GM19467 (cell line): ENCODE measurements at regions not wholly inside any gene's neighbourhood (a gene's known extent, or its start where the extent isn't known, plus 50 kb on each side); places are given as distances from the start of the nearest gene placed in this dataset.
"Not testable (repeated sequence)": the region's sequence is repeated elsewhere in the genome, so short reads cannot be mapped to it uniquely, and the experiment has no call there.

Source experiments
- ATAC-seq: cut with Tn5 transposase; IDR thresholded peaks from one replicate; pipeline ENCODE4 v1.9.1; 2021; ENCODE audit warnings: mild to moderate bottlenecking, moderate library complexity; ENCODE audit not compliant: unreplicated experiment

DNA sequence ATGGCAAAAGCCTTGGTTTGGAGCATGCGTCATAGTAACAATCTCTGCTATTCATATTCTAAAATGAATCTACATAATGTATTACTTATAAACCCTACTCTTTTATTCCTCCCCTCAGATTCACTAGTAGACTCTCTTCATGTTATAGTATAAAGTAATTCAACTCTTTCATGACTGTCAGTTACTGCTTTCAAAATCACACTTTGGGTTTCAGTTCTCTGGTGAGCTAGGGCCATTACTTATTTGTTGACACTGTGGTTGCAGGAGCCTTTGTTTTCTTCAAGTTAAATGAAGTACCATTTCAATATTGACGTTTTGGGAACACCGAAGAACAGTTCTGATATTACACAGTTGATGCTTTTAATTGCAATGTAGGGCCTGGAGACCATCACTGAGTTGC, 378.4 kb downstream of the DDX10 start:
- no peak for ATAC-seq

DNA sequence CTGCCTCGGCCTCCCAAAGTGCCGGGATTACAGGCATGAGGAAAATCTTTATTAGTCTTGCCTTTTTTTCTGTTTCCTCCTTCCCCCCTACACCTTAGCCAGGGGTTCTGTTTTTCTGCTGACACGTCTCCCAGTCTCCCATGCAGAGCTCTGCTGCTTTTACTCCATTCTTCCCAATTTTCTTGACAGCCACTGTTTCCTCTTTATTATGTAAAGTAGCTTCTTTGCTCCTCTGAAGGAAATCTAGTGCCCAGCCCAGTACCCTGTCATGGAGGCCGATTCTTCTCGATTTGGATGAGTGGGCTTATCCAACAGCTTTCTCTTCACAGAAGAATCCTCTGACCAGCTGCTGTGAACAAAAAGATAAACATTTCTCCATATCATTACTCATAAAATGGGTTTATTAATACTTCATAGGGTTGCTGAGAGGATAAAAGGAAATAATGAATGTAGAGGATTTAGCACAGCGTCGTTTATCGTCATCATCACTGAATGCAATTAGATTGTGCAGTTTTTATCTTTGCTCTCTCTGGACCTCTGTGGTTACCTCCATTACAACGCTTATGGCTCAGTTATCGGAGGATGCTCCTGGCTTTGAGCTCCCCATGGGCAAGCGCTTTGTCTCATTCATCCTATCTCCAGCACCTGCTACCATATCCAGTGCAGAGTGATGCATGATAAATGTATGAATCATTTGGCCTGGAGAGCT, 375.6 kb upstream of the C11orf87 start:
- no peak for ATAC-seq

DNA sequence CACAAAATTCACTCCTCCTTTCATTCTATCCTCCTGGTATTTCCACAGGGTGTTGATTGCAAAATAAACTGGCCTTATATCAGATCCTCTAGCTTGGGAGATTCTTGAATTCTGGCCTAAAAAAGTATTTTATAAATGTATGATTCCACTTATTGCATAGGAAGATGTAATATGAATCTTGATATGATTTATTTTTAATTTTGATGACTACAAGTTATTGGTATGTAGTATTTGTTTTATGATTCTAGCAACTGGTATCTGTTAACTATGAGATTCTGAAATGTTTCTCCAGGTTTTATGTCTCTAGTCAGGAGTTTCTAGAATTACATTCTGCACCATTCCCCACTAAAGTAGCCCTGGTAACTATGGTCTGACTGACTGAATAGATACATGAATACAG, 373.9 kb upstream of the C11orf87 start:
- ATAC-seq: no peak

DNA sequence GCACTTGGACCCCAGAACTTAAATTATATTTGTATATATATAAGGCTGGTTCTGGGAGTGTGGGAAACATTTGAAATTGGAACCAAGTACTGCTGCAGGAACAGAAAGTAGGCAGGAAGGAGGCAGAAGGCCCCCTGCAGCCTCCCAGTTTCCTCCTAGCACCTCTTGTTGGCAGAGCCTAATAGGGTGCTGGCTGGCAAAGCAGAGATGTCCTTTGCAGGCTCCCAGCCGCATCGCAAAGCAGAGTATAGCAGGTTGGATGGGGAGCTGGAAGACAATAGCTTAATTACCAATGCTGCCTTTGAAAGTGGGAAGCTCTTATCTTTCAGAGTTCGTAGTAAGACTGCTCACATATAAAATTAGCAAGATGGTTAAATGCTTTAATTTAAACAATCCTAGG, 370.8 kb upstream of the C11orf87 start:
- ATAC-seq: no peak

DNA sequence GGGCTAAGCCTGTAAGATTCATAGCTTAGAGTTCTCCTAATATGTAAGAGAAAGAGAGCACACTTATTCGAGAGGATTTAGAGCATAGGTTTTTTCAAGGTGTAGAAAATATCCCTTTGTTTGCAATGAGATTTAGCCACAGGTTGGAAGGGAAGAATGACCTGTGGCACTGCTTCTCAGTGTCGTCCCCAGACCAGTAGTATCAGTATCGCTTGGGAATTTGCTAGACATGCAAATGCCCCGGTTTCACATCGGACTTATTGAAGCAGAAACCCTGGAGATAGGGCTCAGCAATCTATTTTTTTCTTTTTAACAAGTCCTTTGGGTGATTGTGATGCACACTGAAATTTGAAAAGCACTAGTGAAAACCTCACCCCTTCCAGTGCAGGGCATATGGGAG, 362.6 kb upstream of the C11orf87 start:
- no peak for ATAC-seq

DNA sequence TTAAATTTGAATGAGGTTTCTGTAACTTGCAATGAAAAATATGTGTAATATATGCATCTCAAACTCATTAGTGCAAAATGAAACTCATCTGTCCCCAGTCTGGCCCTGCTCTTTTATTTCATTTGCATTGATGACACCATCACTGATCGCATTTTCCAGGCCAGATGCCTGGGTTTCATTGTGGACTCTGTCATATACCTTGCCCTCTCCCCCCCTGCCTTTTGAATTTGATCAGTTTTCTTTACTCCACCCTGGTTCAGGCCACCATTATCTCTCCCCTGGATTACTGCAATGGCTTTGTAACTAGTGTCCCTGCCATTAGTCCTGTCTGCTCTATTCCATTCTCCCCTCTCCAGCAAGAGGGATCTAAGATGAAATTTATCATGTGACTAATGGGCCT, 360.6 kb upstream of the C11orf87 start:
- no peak for ATAC-seq

DNA sequence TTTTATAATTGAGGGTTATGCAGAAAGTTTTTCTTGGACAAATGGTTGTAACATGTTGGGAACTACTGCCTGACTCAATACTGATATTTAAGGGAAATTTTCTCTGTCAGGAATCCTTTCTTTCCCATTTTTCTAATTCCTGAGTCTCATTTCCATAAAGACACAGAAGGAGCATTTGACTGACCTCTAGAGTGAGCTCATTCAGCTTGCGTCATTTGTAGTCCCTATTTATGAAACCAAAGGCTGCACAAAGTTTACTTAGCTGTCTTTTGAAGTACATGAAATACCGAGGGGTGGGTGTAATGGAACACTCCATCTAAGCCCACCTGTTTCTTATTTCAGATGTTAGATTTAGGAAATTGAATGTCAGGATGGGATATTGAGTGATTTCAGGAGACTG, 359.5 kb upstream of the C11orf87 start:
- ATAC-seq: no peak

DNA sequence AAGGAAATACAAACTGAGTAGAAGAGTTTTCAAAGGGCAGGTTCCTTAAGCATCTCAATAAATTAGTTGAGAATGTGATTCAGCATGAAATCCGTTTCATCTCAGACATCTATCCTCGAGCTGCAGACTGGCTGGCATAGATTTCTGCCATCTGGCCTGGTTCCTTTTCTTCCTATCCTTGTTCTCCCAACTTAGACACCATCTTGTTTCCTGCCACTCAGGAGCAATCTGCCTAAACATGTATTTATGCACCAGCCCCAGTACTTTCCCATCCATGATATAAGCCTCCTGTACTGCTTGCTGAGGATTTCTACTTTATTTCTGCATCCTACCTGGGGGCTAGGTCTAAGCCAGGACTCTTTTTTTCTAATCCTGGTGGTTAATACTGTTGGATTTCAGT, 359.1 kb upstream of the C11orf87 start:
- ATAC-seq: no peak

DNA sequence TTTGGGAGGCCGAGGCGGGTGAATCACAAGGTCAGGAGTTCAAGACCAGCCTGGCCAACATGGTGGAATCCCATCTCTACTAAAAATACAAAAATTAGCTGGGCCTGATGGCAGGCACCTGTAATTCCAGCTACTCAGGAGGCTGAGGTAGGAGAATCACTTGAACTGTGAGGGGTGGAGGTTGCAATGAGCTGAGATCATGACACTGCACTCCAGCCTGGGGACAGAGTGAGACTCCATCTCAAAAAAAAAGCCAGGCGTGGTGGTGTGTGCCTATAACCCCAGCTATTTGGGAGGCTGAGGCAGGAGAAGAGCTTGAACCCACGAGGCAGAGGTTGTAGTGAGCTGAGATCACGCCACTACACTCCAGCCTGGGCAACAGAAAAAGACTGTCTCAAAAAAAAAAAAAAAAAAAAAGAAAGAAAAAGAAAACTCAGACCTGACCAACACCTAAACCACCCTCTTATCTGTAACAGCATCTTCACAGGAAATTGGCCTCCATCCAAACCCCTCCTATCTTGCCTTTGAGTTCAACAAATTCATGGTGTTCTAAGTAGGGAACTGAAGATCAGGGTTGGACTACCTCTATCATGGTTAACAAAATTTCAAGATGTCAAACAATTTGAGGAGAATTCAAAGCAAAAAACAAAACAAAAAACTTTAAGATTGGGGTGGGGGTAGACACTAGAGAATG, 357.2 kb upstream of the C11orf87 start:
- ATAC-seq: not testable (repeated sequence)

DNA sequence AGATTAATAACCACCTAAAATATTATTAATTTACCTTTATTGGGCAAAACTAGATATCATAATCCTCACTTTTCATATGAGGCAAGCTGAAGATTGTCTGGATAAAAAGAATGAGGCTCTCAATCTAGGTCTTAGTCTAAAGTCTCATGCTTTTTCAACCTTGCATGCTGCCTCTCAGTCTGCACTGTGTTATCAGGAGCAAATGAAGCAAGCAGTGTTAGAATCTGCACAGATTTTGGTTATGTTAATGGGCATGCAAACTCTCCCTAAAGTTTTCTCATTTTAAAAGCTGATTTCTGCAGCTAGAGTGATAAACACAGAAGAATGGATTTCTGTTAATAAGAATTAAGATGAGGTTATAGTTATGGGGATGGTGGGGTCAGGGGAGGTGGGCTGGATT, 350.7 kb upstream of the C11orf87 start:
- ATAC-seq: no peak

DNA sequence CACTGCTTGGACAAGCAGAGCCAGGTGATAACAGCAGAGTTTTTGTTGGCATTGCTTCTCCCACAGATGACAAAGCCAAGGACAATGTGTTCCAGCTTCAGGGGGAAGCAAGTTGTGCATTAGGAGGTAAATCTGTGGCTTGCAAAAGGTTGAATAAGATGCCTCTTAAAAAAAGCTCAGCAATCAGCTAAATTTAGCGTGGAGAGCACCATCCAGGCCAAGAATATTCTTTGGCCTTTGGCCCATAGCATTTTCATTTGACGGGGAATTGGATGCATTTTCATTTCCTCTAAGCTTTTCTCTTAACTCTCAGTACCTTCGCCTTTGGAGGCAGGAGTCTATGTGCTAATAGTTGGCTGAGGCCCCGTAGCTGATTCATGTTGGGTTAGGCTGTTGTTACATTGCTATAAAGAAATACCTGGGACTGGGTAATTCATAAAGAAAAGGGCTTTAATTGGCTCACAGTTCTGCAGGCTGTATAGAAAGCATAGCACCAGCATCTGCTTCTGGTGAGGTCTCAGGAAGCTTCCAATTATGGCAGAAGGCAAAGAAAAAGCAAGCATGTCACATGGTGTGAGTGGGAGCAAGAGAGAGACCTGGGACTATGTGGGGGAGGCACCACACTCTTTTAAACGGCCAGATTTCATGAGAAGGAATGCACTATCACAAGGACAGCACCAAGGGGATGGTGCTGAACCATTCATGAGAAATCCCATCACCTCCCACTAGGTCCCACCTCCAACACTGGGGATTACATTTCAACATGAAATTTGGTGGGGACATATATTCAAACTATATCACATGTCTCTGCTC, 350.1 kb upstream of the C11orf87 start:
- no peak for ATAC-seq

DNA sequence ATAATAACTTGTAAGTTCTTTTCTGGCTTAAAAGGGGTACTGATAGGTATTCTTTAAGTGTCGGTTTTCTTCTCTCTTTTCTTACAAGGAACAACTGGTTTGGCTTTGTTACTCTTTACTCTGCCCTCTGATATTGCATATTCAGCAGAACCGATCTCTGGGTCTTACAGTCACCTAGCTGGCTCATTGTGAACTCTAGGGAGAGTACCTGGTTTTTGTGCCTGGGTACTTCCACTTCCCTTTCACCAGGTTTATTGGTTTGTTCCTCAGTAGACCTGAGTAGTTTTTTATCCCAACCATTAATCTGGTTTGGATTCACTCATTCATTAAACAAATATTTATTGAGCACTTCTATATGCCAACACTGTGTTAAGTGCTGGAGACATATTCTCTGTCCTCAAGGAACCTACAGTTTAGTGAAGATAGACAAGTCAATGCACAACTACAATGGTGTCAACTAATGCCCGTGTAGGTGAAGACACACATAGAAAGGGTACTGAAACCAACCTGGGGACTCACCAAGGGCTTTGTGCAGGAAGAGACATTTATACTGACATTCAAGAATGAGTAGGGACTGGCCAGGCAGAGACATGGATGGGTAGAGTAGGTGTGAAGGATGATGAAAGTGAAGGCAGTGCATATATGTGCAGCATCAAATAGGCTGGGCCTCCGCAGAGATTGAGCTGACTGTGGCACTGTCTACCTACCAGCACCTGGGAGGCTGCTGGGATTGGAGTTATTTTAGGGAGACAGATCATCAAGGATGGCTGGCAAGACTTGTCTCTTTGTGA, 348.8 kb upstream of the C11orf87 start:
- ATAC-seq: no peak

DNA sequence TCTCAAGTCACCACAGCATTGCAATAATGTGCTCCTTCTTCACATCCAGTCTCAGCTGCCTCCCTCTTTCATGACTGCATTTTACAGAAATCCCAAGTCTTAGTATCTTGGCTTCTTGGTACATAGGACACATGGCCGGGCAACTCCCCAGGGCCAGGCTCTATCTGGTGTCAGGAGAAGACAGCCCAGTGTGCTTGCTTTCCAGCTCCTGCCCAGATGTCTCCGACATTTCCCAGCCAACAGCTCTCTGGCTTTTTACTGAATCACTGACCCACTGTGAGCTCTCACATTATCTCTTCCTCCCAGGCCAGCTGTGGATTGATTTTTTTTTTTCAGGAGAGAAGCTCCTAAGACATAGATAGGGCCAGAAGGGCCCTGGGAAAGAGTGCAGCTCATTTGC, 346.0 kb upstream of the C11orf87 start:
- ATAC-seq: no peak

DNA sequence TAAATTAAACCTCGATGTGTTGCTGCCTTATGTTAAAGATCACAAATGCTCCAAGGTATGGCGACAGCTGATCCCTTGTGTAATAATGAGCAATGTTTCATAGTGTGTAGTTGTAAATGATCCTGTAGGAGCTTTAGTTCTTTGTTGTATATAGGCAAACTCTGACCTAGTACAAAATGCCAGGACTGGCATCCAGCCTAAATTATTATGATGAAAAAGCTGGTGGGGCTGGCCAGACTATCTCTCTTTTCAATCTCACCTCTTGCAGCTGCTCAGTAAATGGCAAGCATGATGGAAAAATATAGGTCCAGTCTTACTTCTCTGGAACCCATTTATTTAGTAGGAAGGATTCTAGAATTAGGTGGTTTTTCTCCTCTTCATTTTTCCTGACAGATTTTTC, 345.1 kb upstream of the C11orf87 start:
- ATAC-seq: no peak

DNA sequence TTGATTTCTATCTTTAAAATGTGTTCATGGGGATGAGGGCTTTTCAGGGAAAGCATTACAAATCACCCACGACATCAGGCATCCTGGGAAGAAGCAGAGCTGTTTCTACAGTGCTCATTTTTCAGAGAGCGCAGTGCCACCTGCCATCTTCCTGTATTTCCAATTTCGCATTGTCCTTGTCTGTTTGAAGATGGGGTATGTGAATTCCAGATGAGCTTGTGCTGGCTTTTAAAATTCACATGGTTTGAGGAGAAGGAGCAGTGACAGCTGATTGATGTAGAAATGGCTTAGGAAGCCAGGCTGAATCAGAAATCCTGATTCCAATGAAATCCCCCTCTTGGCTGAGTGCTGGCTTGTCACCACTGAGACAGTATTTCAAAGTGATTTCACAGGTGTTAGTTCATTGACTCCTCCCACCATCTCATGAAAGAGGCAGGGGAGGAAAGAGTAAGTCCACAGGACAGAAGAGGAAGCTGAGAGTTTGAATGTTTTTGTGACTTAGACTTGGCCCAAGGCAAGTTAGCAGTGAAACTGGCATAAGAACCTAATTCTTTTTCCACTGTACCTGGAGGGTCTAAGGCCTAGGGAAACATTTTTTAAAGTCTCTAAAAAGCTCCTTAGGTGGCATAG, 344.6 kb upstream of the C11orf87 start:
- ATAC-seq: no peak

DNA sequence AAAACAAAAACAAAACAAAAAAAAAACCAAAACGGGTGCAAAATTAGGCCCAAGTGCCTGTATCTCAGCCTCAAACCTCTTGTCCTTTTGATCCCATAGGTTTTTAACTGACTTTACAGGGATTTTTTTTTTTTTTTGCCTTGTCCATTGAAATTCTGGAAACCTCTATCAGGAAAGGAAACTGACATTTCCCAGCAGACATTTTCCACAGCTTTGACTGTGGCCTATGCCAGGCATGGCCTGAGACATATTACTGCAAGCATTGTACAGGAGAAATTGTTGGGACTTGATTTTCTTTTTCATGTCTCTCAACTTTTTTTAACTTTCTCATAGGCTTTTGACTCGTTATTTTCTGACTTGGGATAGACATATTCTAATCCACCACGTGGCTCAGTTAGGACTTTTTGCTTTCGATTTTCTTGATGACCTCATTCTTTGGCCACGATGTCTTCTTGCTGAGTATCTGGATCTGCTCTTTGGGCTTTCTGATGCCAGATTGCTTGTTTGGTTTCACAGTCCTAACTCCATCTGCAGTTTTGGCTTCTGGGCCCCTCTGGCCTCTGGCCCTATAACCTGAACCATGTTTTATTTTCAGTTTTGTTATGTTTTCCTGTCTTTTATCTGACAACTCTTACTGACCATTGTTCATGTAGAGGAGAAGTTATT, 336.1 kb upstream of the C11orf87 start:
- no peak for ATAC-seq

DNA sequence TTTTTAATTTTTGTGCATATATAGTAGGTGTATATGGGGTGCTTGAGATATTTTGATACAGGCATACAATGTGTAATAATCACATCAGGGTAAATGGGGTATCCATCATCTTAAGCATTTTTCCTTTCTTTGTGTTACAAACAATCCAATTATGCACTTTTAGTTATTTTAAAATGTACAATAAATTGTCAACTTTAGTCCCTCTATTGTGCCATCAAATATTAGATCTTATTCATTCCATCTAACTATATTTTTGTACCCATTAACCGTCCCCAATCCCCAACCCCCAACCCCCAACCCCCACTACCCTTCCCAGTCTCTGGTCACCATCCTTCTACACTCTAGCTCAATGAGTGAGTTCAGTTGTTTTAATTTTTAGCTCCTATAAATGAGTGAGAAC, 335.1 kb upstream of the C11orf87 start:
- no peak for ATAC-seq

DNA sequence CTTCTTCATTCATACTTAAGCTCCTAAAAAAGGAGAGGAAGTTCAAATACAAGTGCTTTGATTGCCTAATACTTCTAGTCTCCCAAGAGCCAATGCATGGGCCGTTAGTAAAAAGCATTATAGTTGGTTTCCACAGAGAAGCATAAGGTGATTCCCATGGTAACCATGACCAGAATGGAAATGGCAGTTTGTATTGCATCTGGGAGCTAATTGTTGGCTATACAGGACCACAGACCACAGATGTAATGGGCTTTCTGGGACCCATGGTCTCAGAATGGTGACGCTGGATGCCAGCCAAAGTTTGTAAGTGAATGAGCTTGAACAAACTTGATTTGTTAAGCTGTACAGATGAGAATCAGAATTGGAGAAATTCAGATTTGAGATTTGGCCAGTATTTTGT, 333.9 kb upstream of the C11orf87 start:
- no peak for ATAC-seq

DNA sequence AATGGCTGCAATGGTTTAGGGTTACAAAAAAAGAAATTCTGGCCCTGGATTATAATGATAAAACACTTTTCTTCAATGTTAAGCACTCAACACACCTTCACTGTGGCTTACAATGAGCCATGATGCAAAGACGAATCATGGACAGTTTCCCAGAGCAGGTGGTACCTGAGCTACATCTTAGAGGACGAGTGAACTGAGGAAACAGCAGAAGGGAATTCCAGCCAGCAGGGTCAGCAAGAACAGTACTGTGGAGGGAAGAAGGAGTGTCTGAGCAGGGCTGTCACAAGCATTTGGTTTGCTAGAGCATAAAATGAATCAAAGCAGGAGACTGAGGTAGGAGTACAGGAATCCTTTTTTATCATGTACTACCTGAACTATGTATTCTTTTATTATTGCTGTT, 332.8 kb upstream of the C11orf87 start:
- no peak for ATAC-seq

DNA sequence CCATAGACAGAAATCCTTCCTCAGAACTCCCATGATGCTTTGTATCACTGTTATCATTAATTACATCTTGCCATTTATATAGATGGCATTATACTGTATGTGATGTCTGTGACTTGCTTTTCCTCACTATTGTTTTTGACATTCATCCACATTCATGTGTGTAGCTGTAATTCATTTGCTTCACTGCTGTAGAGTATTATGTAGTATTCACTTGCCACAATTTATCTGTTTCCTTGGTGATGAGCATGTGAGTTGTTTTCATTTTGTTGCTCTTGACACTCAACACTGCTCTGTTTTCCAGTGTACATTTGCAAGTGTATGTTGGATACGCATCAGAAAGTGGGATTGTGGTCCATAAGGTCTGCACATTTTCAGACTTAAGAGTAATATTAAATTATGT, 328.6 kb upstream of the C11orf87 start:
- no peak for ATAC-seq
